ENCODE measurements at regions not wholly inside any gene's neighbourhood (a gene's known extent, or its start where the extent isn't known, plus 50 kb on each side); places are given as distances from the start of the nearest gene placed in this dataset.
A peak's percentile ranks its signal among the peaks of the same experiment; 100 is the strongest.

GRCh38 chr3:30281526-30281925 lies 324.9 kb upstream of the TGFBR2 start:
- in situ Hi-C loops (cut with HindIII; ENCODE audit: low pct_ligation_motif_present, low pct_unique_long_range_greater_than_20kb, low sequenced_read_pairs) = no loop called here
- no peak for DNase-seq

- in situ Hi-C loops (cut with HindIII; ENCODE audit: low pct_ligation_motif_present, low pct_unique_long_range_greater_than_20kb, low sequenced_read_pairs) = no loop called here
- DNase-seq = peak; percentile 47
Measured at GRCh38 chr3:30282154-30282696, 324.2 kb upstream of the TGFBR2 start.

- no peak for DNase-seq
- in situ Hi-C loops (cut with HindIII; ENCODE audit: low pct_ligation_motif_present, low pct_unique_long_range_greater_than_20kb, low sequenced_read_pairs) = no loop called here
Measured at GRCh38 chr3:30285188-30286006, 321.0 kb upstream of the TGFBR2 start.

GRCh38 chr3:30286007-30286669 lies 320.3 kb upstream of the TGFBR2 start:
- DNase-seq = peak; percentile 76
- in situ Hi-C loops (cut with HindIII; ENCODE audit: low pct_ligation_motif_present, low pct_unique_long_range_greater_than_20kb, low sequenced_read_pairs) = no loop called here

- no peak for DNase-seq
- in situ Hi-C loops (cut with HindIII; ENCODE audit: low pct_ligation_motif_present, low pct_unique_long_range_greater_than_20kb, low sequenced_read_pairs) = no loop called here
Measured at GRCh38 chr3:30286811-30287210, 319.6 kb upstream of the TGFBR2 start.

- DNase-seq = no peak
- in situ Hi-C loops (cut with HindIII; ENCODE audit: low pct_ligation_motif_present, low pct_unique_long_range_greater_than_20kb, low sequenced_read_pairs) = no loop called here
Measured at GRCh38 chr3:30288830-30289229, 317.6 kb upstream of the TGFBR2 start.

- in situ Hi-C loops (cut with HindIII; ENCODE audit: low pct_ligation_motif_present, low pct_unique_long_range_greater_than_20kb, low sequenced_read_pairs) = no loop called here
Measured at GRCh38 chr3:30289324-30289723, 317.1 kb upstream of the TGFBR2 start.

GRCh38 chr3:30289766-30290165 lies 316.6 kb upstream of the TGFBR2 start:
- in situ Hi-C loops (cut with HindIII; ENCODE audit: low pct_ligation_motif_present, low pct_unique_long_range_greater_than_20kb, low sequenced_read_pairs) = no loop called here
- no peak for DNase-seq

More at GRCh38 chr3:30289324-30289723, 317.1 kb upstream of the TGFBR2 start:
- DNase-seq = no peak

GRCh38 chr3:30290479-30290878 lies 315.9 kb upstream of the TGFBR2 start:
- DNase-seq = no peak
- in situ Hi-C loops (cut with HindIII; ENCODE audit: low pct_ligation_motif_present, low pct_unique_long_range_greater_than_20kb, low sequenced_read_pairs) = no loop called here

- in situ Hi-C loops (cut with HindIII; ENCODE audit: low pct_ligation_motif_present, low pct_unique_long_range_greater_than_20kb, low sequenced_read_pairs) = no loop called here
- no peak for DNase-seq
Measured at GRCh38 chr3:30292192-30292893, 314.1 kb upstream of the TGFBR2 start.

GRCh38 chr3:30293621-30294240 lies 312.7 kb upstream of the TGFBR2 start:
- no peak for DNase-seq

GRCh38 chr3:30294241-30294667 lies 312.1 kb upstream of the TGFBR2 start:
- in situ Hi-C loops (cut with HindIII; ENCODE audit: low pct_ligation_motif_present, low pct_unique_long_range_greater_than_20kb, low sequenced_read_pairs) = no loop called here
- DNase-seq = no peak

More at GRCh38 chr3:30293621-30294240, 312.7 kb upstream of the TGFBR2 start:
- in situ Hi-C loops (cut with HindIII; ENCODE audit: low pct_ligation_motif_present, low pct_unique_long_range_greater_than_20kb, low sequenced_read_pairs) = no loop called here

- DNase-seq = no peak
- in situ Hi-C loops (cut with HindIII; ENCODE audit: low pct_ligation_motif_present, low pct_unique_long_range_greater_than_20kb, low sequenced_read_pairs) = no loop called here
Measured at GRCh38 chr3:30297112-30297511, 309.3 kb upstream of the TGFBR2 start.

GRCh38 chr3:30299674-30300385 lies 306.6 kb upstream of the TGFBR2 start:
- no peak for DNase-seq
- in situ Hi-C loops (cut with HindIII; ENCODE audit: low pct_ligation_motif_present, low pct_unique_long_range_greater_than_20kb, low sequenced_read_pairs) = no loop called here

GRCh38 chr3:30300809-30301208 lies 305.6 kb upstream of the TGFBR2 start:
- no peak for DNase-seq
- in situ Hi-C loops (cut with HindIII; ENCODE audit: low pct_ligation_motif_present, low pct_unique_long_range_greater_than_20kb, low sequenced_read_pairs) = no loop called here

GRCh38 chr3:30302027-30302426 lies 304.4 kb upstream of the TGFBR2 start:
- DNase-seq = no peak
- in situ Hi-C loops (cut with HindIII; ENCODE audit: low pct_ligation_motif_present, low pct_unique_long_range_greater_than_20kb, low sequenced_read_pairs) = no loop called here

GRCh38 chr3:30303770-30304169 lies 302.6 kb upstream of the TGFBR2 start:
- DNase-seq = no peak
- in situ Hi-C loops (cut with HindIII; ENCODE audit: low pct_ligation_motif_present, low pct_unique_long_range_greater_than_20kb, low sequenced_read_pairs) = no loop called here

- in situ Hi-C loops (cut with HindIII; ENCODE audit: low pct_ligation_motif_present, low pct_unique_long_range_greater_than_20kb, low sequenced_read_pairs) = no loop called here
- DNase-seq = no peak
Measured at GRCh38 chr3:30305021-30305420, 301.4 kb upstream of the TGFBR2 start.
